ENCODE measurements at regions not wholly inside any gene's neighbourhood (a gene's known extent, or its start where the extent isn't known, plus 50 kb on each side); places are given as distances from the start of the nearest gene placed in this dataset.

DNA sequence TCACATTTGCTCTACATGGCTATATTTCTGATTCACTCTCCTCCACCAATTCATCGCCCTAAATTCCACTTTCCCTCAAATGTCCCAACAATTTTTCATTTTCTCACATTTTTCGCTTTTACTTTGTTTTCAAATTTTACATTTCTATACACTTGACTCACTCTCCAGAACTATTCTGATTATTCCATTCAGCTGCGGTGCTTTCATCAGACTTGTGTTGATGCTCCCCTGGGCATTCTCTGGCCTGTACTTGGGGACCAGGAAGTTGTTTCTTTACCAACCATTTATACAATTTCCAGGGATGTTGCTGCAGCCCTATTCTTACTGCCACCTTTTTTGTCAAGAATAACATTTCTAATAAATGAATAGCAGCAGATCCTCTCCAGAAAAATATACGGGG is 444.8 kb downstream of the MAFB start:
- H3K4me1 ChIP-seq: no peaks in the 10 kb centered on the region
- no peaks in the 10 kb centered on the region for H3K27me3 ChIP-seq
- no peak overlapping the region for H3K27ac ChIP-seq
- no peaks in the 10 kb centered on the region for H3K9me3 ChIP-seq
- DNase-seq (ENCODE audit: extremely low spot score in 2 of 2): no peak
- no peak for TF ChIP-seq POLR2AphosphoS5 (IDR thresholded peaks at IDR 0.05; ENCODE audit: insufficient read depth in 1 of 2, low read depth in 1 of 2)
- no peaks in the 10 kb centered on the region for H3K36me3 ChIP-seq
- H3K4me3 ChIP-seq: no peak overlapping the region
- intact Hi-C loops (cut with DNase I): no loop called here

DNA sequence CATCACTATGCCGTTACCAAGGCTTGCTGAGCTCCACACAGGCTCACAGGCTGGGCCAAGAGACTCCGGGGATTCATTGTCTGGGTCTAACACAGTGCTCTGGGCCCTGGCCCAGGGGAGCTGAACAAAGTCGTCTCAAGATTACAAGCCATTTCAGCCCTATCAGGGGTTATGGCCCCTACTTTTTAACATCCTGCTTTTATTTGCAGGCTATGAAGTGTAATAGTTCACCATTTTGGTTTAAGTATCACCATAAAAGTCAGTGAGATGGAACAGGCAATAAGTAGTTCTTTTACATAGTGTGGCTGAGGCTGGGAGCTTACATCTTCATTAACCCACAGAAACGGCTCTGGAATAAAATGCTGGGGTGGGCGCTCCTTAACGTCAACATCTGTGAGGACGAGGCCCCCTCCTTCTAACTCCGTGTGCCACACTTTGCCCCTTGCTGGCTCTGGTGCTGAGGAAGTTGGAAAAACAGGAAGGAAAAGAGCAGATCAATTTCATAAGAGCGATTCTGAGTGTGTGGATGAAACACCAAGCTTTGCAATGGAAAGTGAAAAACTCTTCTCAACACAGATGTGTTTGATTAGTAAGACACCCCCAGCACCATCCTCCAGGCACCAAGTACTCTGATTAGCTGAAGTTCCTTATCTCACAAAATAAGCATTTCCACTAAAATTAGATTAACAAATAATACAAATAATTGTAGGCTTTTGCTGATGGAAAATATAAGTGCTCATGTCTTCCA is 447.3 kb downstream of the MAFB start:
- Histone ChIP-seq H3K36me3 (no peaks in the 10 kb centered on the region), H3K9me3 (no peaks in the 10 kb centered on the region), H3K4me3 (no peak overlapping the region), H3K27me3 (no peaks in the 10 kb centered on the region), H3K4me1 (no peaks in the 10 kb centered on the region), H3K27ac (no peak overlapping the region)
- DNase-seq (ENCODE audit: extremely low spot score in 2 of 2): no peak
- intact Hi-C loops (cut with DNase I): no loop called here
- TF ChIP-seq POLR2AphosphoS5 (IDR thresholded peaks at IDR 0.05; ENCODE audit: insufficient read depth in 1 of 2, low read depth in 1 of 2) (no peak), POLR2A (IDR thresholded peaks at IDR 0.05) (no peak)
- TF ChIP-seq, protein P1, sequence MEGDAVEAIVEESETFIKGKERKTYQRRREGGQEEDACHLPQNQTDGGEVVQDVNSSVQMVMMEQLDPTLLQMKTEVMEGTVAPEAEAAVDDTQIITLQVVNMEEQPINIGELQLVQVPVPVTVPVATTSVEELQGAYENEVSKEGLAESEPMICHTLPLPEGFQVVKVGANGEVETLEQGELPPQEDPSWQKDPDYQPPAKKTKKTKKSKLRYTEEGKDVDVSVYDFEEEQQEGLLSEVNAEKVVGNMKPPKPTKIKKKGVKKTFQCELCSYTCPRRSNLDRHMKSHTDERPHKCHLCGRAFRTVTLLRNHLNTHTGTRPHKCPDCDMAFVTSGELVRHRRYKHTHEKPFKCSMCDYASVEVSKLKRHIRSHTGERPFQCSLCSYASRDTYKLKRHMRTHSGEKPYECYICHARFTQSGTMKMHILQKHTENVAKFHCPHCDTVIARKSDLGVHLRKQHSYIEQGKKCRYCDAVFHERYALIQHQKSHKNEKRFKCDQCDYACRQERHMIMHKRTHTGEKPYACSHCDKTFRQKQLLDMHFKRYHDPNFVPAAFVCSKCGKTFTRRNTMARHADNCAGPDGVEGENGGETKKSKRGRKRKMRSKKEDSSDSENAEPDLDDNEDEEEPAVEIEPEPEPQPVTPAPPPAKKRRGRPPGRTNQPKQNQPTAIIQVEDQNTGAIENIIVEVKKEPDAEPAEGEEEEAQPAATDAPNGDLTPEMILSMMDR (IDR thresholded peaks at IDR 0.05): no peak

DNA sequence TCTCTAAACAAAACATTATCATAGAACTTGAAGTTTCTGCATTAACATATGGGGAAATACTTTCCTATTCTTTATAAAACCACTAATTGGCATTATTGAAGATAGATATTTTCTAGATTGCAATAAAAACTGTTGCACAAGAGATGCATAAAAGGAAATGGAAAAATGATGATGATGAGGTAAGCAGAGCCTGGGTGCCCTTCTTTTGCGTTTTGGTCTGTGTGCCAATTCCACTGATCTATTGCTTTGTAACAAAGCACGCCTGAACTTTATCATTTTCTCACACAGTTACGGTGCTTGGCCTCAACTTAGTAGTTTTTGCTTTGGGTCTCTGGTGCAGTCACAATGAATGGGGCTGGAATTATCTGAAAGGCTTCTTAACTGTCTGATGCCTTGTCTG is 450.5 kb downstream of the MAFB start:
- H3K9me3 ChIP-seq: no peaks in the 10 kb centered on the region
- no peak overlapping the region for H3K4me3 ChIP-seq
- no peaks in the 10 kb centered on the region for H3K27me3 ChIP-seq
- H3K36me3 ChIP-seq: no peaks in the 10 kb centered on the region
- no peak for DNase-seq (ENCODE audit: extremely low spot score in 2 of 2)
- H3K4me1 ChIP-seq: no peaks in the 10 kb centered on the region
- H3K27ac ChIP-seq: no peak overlapping the region
- TF ChIP-seq, protein P1 (IDR thresholded peaks at IDR 0.05): no peak
- no peak for TF ChIP-seq POLR2A (IDR thresholded peaks at IDR 0.05)
- TF ChIP-seq POLR2AphosphoS5 (IDR thresholded peaks at IDR 0.05; ENCODE audit: insufficient read depth in 1 of 2, low read depth in 1 of 2): no peak
- intact Hi-C loops (cut with DNase I): no loop called here

DNA sequence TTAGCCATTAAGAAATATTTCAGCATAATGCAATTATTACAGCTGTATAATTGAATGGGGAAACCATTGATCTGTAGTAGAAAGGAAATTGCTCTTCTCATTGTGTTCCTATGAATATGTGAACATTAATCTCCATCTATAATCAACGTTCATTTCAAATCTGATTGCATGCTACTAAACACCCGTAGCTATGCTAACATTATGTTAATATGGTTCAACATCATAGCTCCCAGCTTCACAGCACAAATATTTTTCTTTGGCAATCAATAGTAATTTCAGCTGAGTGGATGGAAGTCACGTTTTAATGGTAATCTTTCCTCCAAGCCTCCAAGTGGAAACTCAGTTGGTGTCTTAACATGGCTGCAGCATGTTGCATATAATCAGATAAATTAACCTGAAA is 454.4 kb downstream of the MAFB start:
- no peak for DNase-seq (ENCODE audit: extremely low spot score in 2 of 2)
- no peak for TF ChIP-seq POLR2AphosphoS5 (IDR thresholded peaks at IDR 0.05; ENCODE audit: insufficient read depth in 1 of 2, low read depth in 1 of 2)
- TF ChIP-seq, protein P1 (IDR thresholded peaks at IDR 0.05): no peak
- TF ChIP-seq POLR2A (IDR thresholded peaks at IDR 0.05): no peak

DNA sequence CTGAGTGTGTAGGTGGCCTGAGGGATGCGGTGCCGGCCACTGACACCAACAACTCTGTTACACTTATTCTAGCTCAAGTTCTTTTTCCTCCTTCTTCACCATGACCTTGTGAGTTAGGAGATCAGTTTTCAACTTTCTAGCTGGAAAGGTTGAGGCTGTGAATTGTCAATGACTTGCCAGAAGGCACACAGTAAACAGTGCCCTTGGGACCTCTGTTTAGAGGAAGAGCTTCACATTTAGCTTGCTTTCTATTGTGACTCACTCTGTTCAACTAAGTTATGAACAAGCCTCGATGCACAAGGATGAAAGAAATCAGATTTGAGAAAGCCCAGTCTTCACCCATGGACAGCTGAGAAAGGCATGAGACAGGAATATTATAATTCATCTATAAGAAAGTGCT is 455.6 kb downstream of the MAFB start:
- Histone ChIP-seq H3K36me3 (no peaks in the 10 kb centered on the region), H3K4me1 (no peaks in the 10 kb centered on the region), H3K9me3 (no peaks in the 10 kb centered on the region), H3K4me3 (no peak overlapping the region), H3K27me3 (no peaks in the 10 kb centered on the region), H3K27ac (no peak overlapping the region)
- TF ChIP-seq, protein P1 (IDR thresholded peaks at IDR 0.05): no peak
- TF ChIP-seq POLR2AphosphoS5 (IDR thresholded peaks at IDR 0.05; ENCODE audit: insufficient read depth in 1 of 2, low read depth in 1 of 2) (no peak), POLR2A (IDR thresholded peaks at IDR 0.05) (no peak)
- intact Hi-C loops (cut with DNase I): no loop called here
- no peak for DNase-seq (ENCODE audit: extremely low spot score in 2 of 2)

More for the DNA sequence above, 454.4 kb downstream of the MAFB start:
- no peaks in the 10 kb centered on the region for H3K9me3 ChIP-seq
- no peaks in the 10 kb centered on the region for H3K4me1 ChIP-seq
- H3K4me3 ChIP-seq: no peak overlapping the region
- H3K27me3 ChIP-seq: no peaks in the 10 kb centered on the region
- H3K36me3 ChIP-seq: no peaks in the 10 kb centered on the region
- no peak overlapping the region for H3K27ac ChIP-seq
- intact Hi-C loops (cut with DNase I): no loop called here
